Activated T-helper 1 cell treated with anti-CD3 and anti-CD28 coated beads, Interleukin-2, amount 50 U/mL, for 16 hours (primary cell): ENCODE measurements at regions not wholly inside any gene's neighbourhood (a gene's known extent, or its start where the extent isn't known, plus 50 kb on each side); places are given as distances from the start of the nearest gene placed in this dataset.

Experiments used
- DNase-seq, 2 donors: peaks; one replicate each; pipeline ENCODE4 v3.0.0-alpha.2; 2020; ENCODE audit warnings: low read depth in 1 of 2, low spot score in 1 of 2

GRCh38 chr2:226680719-226681118 is 118.9 kb downstream of the IRS1 start:
- no peak for DNase-seq

- DNase-seq = no peak
Observed at GRCh38 chr2:226679389-226680065, 120.1 kb downstream of the IRS1 start.

GRCh38 chr2:226678422-226678821 is 121.2 kb downstream of the IRS1 start:
- DNase-seq = no peak

- DNase-seq = no peak
Observed at GRCh38 chr2:226677080-226677479, 122.5 kb downstream of the IRS1 start.

GRCh38 chr2:226676618-226677017 is 123.0 kb downstream of the IRS1 start:
- DNase-seq = no peak

GRCh38 chr2:226674123-226674522 is 125.5 kb downstream of the IRS1 start:
- DNase-seq = no peak

- no peak for DNase-seq
Observed at GRCh38 chr2:226673314-226673723, 126.3 kb downstream of the IRS1 start.

GRCh38 chr2:226671141-226671676 is 128.4 kb downstream of the IRS1 start:
- DNase-seq = no peak

- no peak for DNase-seq
Observed at GRCh38 chr2:226669905-226670304, 129.7 kb downstream of the IRS1 start.

GRCh38 chr2:226669249-226669648 is 130.4 kb downstream of the IRS1 start:
- DNase-seq = no peak

- DNase-seq = no peak
Observed at GRCh38 chr2:226667736-226668135, 131.9 kb downstream of the IRS1 start.

GRCh38 chr2:226665306-226665831 is 134.3 kb downstream of the IRS1 start:
- no peak for DNase-seq

- no peak for DNase-seq
Observed at GRCh38 chr2:226664661-226665060, 135.0 kb downstream of the IRS1 start.

GRCh38 chr2:226664140-226664539 is 135.5 kb downstream of the IRS1 start:
- no peak for DNase-seq

GRCh38 chr2:226661789-226662545 is 137.7 kb downstream of the IRS1 start:
- DNase-seq = no peak

- no peak for DNase-seq
Observed at GRCh38 chr2:226660526-226660925, 139.1 kb downstream of the IRS1 start.

- DNase-seq = no peak
Observed at GRCh38 chr2:226660124-226660523, 139.5 kb downstream of the IRS1 start.

- no peak for DNase-seq
Observed at GRCh38 chr2:226659410-226659809, 140.2 kb downstream of the IRS1 start.

- DNase-seq = no peak
Observed at GRCh38 chr2:226658555-226658954, 141.1 kb downstream of the IRS1 start.

- DNase-seq = no peak
Observed at GRCh38 chr2:226657340-226658053, 142.1 kb downstream of the IRS1 start.

- DNase-seq = no peak
Observed at GRCh38 chr2:226656367-226656766, 143.3 kb downstream of the IRS1 start.

- DNase-seq = no peak
Observed at GRCh38 chr2:226655871-226656270, 143.7 kb downstream of the IRS1 start.
